ENCODE measurements at regions not wholly inside any gene's neighbourhood (a gene's known extent, or its start where the extent isn't known, plus 50 kb on each side); places are given as distances from the start of the nearest gene placed in this dataset.

GRCh38 chr5:153151558-153151957 is 338.9 kb upstream of the GRIA1 start:
- Histone ChIP-seq H3K79me1 (ENCODE audit: low read depth, low read length) (no peaks in the 10 kb centered on the region), H2BK15ac (ENCODE audit: low read length) (no peak overlapping the region), H3K9me3 (ENCODE audit: insufficient read depth in 2 of 2, low read depth in 1 of 2, low read length in 1 of 2) (no peaks in the 10 kb centered on the region), H2BK12ac (ENCODE audit: low read depth, low read length) (no peak overlapping the region), H4K5ac (ENCODE audit: insufficient read length, low read depth, low read length) (no peak overlapping the region), H4K8ac (ENCODE audit: extremely low read depth, insufficient read depth, low read length) (no peak overlapping the region), H3K4me3 (ENCODE audit: extremely low read depth in 1 of 4, insufficient read depth in 2 of 4, low read depth in 3 of 4, low read length in 4 of 4) (no peak overlapping the region), H3K4me2 (ENCODE audit: insufficient read depth in 1 of 2, low read depth in 2 of 2, low read length in 2 of 2) (no peak overlapping the region), H3K27ac (ENCODE audit: low read depth, low read length) (no peak overlapping the region), H3K23me2 (ENCODE audit: low read depth, low read length) (no peaks in the 10 kb centered on the region), H3K4ac (replicated peaks; ENCODE audit: insufficient read length, low read depth, low read length) (no peak overlapping the region), H3K18ac (ENCODE audit: extremely low read depth, low read length) (no peak overlapping the region), H3K36me3 (ENCODE audit: control insufficient read depth in 2 of 4, insufficient read depth in 4 of 4, low read length in 3 of 4) (no peaks in the 10 kb centered on the region), H2BK20ac (ENCODE audit: low read length) (no peak overlapping the region), H3K23ac (ENCODE audit: insufficient read length) (no peak overlapping the region), H3K14ac (ENCODE audit: insufficient read length) (no peak overlapping the region), H2AFZ (ENCODE audit: low read length) (no peak overlapping the region), H3K79me2 (ENCODE audit: control insufficient read depth in 1 of 2, insufficient read depth in 2 of 2, low read length in 2 of 2) (no peaks in the 10 kb centered on the region), H2BK5ac (ENCODE audit: low read depth, low read length) (no peak overlapping the region), H2AK5ac (ENCODE audit: low read depth, low read length) (no peak overlapping the region), H2BK120ac (replicated peaks; ENCODE audit: low read depth, low read length) (no peak overlapping the region), H3K56ac (replicated peaks; ENCODE audit: insufficient read length, low read depth, low read length) (no peak overlapping the region), H3K9ac (replicated peaks in 1 of 4; ENCODE audit: extremely low read depth in 1 of 4, low read depth in 3 of 4, low read length in 3 of 4) (no peak overlapping the region), H3K27me3 (replicated peaks in 1 of 4; ENCODE audit: control insufficient read depth in 3 of 4, extremely low read depth in 1 of 4, insufficient read depth in 3 of 4, low read length in 3 of 4) (no peaks in the 10 kb centered on the region), H4K20me1 (replicated peaks in 1 of 2; ENCODE audit: control insufficient read depth in 1 of 2, insufficient read depth in 2 of 2, low read length in 2 of 2) (no peaks in the 10 kb centered on the region), H3K4me1 (replicated peaks in 1 of 4; ENCODE audit: control insufficient read depth in 3 of 4, insufficient read depth in 4 of 4, low read length in 3 of 4) (no peaks in the 10 kb centered on the region), H4K91ac (replicated peaks; ENCODE audit: insufficient read length, low read length) (no peak overlapping the region)
- FAIRE-seq (no peak), DNase-seq (ENCODE audit: low read depth in 1 of 2, low spot score in 2 of 2) (no peak)
- no peak for TF ChIP-seq CBX8 (IDR thresholded peaks at IDR 0.05; ENCODE audit: borderline replicate concordance, low read depth, low read length)
- TF ChIP-seq GTF2F1 (IDR thresholded peaks at IDR 0.05; ENCODE audit: borderline replicate concordance, low read depth, low read length), result no peak
- no peak for TF ChIP-seq JUND (IDR thresholded peaks at IDR 0.05; ENCODE audit: low read length)
- TF ChIP-seq CBX5 (IDR thresholded peaks at IDR 0.05; ENCODE audit: low read depth, low read length), result no peak
- TF ChIP-seq ATF3 (IDR thresholded peaks at IDR 0.05; ENCODE audit: insufficient read depth, low read depth, low read length), result no peak
- CTCF ChIA-PET (ENCODE audit: partially characterized antibody), result interaction anchor here (0.8 to 5.1 kb wide), 3 partner anchors 12 to 597 kb away, joined by 3 to 34 read pairs (median 4); no protein-coding TSS in a partner anchor
- POLR2A ChIA-PET (ENCODE audit: partially characterized antibody), result interaction anchor here (0.7 kb wide), 1 partner anchor 373 kb away, joined by 3 read pairs; no protein-coding TSS in a partner anchor
